GM21619 (cell line): ENCODE measurements at regions not wholly inside any gene's neighbourhood (a gene's known extent, or its start where the extent isn't known, plus 50 kb on each side); places are given as distances from the start of the nearest gene placed in this dataset.
"Not testable (repeated sequence)": the region's sequence is repeated elsewhere in the genome, so short reads cannot be mapped to it uniquely, and the experiment has no call there.

Experiments
- ATAC-seq: cut with Tn5 transposase; IDR thresholded peaks from one replicate; pipeline ENCODE4 v1.9.1; 2021; ENCODE audit not compliant: unreplicated experiment

DNA sequence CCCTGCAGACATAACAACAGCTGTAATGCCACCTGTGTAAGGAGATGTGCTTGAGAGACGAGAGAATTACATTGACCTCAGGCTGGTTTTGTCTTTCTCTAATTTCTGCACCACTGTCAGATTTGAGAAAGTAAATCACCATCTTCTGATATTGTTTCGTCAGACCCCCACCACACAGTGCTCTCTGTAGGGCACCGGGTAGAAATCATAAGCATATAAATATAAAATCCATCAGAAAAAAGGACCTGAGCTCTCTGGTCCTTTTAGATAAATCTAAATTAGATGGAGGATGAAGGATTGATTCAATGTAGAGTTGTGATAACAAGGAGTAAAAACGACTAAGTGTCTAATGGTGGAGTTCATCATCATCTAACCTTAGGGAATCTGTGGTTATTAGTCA, 1981.0 kb upstream of the PRR20A start:
- no peak for ATAC-seq

- ATAC-seq: no peak
Observed at GRCh38 chr13:55160867-55161266, 1979.9 kb upstream of the PRR20A start.

- not testable (repeated sequence) for ATAC-seq
Observed at GRCh38 chr13:55178582-55178981, 1962.1 kb upstream of the PRR20A start.

DNA sequence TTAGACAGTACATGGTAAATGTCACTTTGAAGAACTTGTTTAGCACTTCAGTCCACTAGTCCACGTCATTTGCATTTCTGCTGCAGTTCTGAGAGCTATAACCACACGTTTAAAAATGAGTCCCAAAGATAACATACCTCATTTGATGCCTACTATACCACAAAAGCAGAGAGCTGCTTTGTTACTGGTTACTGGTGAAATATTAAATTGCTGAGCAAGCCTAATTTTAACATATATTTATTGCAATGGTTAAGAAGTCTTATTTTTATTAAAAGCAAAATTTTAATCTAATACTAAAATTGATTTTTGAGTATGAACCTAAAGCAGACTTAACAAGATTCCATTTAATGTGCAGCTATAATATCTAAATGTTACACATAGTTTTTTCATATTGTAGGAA, 1949.7 kb upstream of the PRR20A start:
- no peak for ATAC-seq

DNA sequence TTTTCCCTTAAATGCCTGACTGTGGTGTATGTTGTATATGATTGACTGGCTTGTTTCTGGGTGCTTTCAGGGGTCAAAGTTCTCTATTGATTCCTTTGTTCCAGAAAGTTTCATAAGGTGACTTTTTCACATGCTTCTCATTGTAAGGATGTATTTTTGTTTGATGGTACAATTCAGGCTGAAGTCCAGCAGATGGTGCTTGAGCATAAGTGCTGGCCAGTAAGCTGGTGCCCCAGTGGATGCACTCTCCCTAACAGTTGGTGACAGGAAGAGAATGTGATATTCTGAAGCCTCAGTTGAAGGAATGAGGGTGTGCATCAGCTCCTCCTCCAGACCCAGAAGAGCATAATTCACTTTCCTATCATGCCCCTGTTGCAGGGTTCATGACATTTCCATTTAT, 1941.6 kb upstream of the PRR20A start:
- no peak for ATAC-seq

- ATAC-seq: no peak
Observed at GRCh38 chr13:55214841-55215345, 1925.8 kb upstream of the PRR20A start.

DNA sequence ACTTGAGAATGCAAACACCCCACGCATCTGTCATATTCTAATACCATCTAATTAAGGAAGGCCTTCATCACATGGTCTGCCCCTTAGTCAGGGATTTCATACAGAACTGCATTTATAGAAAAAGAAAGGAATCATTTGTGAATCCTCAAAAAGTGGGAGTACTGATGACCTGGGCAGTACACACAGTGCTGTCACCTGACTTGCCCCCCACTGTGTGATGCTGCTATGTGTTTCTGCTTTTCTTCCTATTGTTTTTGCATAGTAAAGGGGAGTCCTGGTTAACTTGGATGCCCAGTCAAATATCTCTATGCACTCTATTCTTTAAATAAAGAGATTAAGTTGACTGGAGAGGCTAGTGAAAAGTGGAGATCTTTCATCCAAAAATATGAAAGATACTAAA, 1921.2 kb upstream of the PRR20A start:
- ATAC-seq: no peak

GRCh38 chr13:55229906-55230569, 1910.7 kb upstream of the PRR20A start:
- no peak for ATAC-seq

DNA sequence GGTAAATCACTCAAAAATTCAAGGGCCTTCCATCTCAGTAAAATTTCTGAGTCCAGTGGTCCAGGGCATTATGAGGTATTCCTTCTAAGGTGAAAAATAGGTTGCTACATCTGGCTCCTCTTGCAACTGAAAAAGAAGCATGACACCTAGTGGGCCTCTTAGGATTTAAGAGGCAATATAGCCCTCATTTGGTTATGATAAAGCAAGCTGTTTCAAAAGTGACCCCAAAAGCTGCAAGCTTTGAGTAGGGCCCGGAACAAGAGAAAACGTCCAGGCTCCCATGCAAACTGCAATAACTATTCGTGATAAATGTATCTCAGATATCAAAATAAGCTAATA, 1910.2 kb upstream of the PRR20A start:
- no peak for ATAC-seq

DNA sequence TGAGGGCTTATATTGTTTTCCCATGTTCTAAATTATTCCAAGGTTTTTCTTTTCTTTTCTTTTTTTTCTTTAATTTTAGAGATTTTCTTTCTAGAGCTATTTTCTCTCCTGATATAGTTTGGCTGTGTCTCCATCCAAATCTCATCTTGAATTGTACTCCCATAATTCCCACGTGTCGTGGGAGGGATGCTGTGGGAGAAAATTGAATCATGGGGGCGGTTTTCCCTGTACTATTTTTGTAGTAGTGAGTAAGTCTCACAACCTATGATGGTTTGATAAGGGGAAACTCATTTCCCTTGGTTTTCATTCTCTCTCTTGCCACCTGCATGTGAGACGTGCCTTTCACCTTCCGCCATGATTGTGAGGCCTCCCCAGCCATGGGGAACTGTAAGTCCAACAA, 1906.4 kb upstream of the PRR20A start:
- ATAC-seq: no peak

- ATAC-seq: no peak
Observed at GRCh38 chr13:55245005-55245644, 1895.6 kb upstream of the PRR20A start.

- ATAC-seq: no peak
Observed at GRCh38 chr13:55255236-55255635, 1885.5 kb upstream of the PRR20A start.

GRCh38 chr13:55263045-55263444, 1877.7 kb upstream of the PRR20A start:
- ATAC-seq: no peak

DNA sequence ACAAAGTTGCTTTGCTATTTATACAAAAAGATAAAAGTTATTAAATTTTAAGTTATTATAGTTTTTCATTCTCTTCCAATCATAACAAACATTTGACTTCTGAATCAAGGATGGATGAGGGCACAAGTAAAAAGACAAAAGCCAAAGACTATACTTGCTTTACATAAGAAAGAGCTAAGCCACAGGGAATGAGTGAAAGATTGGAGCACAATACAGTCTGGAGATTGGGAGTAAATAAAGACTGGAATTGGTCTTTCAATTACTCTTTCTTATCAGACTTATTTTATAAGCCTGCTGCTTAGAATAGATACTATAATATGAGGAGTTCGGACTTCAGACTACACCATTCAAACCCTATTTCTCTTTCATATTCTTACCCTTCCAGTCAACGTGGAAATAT, 1874.1 kb upstream of the PRR20A start:
- ATAC-seq: no peak

GRCh38 chr13:55298201-55298600, 1842.5 kb upstream of the PRR20A start:
- ATAC-seq: no peak

DNA sequence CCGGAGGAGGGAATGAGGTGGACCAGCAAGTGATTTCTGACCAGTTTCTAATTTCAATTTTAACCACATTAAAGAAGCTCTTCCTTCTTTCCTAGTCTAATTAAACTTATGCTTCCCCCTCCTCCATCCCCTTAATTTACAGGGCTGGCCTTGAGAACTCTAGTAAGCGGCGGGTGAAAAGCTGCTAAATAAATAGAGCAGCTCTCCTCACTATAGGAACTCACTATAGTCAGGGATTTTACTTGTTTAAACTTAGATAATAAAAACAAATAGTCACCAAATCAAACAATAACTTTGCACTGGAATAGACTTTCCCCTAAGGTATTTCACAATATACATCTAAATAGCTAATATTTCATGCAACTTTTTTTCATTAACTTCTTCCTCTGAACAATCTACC, 1838.2 kb upstream of the PRR20A start:
- no peak for ATAC-seq

DNA sequence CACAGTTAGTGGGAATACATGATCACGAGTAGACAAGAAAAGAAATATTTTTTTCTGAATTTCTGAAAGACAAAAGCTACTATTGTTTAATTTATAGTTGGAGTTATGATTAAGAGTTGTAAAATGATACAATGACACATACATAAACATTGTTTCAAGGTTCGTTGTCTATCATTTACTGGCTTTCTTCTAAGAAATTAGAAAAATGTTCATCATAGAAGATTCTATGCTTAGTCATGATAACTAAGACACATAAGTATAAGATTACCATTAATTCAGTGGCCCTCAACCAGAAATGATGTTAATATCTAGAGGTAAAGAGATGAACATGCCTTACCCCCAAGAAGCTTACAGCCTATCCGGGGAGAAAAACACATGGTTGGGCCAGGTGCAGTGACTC, 1832.8 kb upstream of the PRR20A start:
- ATAC-seq: no peak

GRCh38 chr13:55341891-55342290, 1798.8 kb upstream of the PRR20A start:
- ATAC-seq: no peak

DNA sequence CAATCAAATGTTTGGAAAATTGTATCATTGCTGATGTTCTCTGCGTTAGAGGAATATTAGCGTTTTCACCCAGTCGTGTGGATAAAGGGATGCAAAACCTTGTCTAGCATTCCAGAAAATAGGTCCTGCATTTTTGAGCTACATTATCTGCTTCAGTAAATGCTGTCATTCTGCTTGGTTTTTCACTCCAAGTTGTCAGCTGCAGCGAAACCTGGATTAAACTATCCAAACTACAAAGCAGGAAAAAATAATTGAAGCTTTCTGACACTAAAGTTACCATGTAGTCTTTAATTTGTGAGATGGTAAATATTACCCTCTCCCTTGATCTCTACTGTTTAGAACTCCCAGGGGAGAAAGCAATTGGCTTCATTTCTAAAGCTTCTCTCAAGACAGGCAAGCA, 1795.5 kb upstream of the PRR20A start:
- ATAC-seq: no peak

- ATAC-seq: no peak
Observed at GRCh38 chr13:55347528-55347927, 1793.2 kb upstream of the PRR20A start.

GRCh38 chr13:55359067-55359466, 1781.7 kb upstream of the PRR20A start:
- ATAC-seq: no peak

DNA sequence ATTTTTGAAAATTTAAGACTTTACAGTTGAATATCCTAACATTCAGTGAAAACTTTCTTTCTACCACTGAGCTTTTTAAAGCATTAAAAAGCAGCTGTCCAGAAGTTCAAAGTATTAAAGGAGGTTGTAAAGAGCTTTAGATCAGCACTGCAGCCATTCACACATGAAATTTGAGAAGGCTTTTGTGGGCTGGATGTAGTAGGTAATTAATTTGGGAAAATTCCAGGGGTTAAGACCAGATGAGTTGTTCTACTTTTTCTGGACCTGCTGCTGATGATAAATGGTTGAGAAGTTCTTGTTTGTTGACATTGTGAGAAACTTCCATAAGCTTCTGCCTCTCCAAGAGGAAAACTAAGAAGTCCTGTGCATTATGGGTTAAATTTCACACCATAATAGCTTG, 1779.6 kb upstream of the PRR20A start:
- no peak for ATAC-seq

DNA sequence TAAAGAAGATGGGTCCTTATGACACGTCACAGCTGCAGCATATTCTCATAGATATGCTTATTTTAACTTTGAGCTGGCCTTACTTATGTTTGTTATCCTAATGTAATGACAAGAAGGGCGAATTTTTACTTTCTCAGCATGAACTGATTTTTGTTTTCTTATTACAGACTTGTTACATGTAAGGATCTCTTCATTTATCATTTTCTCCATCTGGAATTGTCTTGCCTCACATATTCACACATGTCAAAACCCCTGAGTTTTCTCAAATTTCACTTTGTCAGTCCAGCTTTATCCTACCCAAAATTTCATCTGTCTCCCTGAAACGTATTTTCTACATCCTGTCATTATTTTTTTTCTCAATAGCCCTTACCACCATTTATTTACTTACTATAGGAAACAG, 1774.0 kb upstream of the PRR20A start:
- ATAC-seq: no peak
